Loucy (cell line): ENCODE measurements at regions not wholly inside any gene's neighbourhood (a gene's known extent, or its start where the extent isn't known, plus 50 kb on each side); places are given as distances from the start of the nearest gene placed in this dataset.

ENCODE experiments used
- H2AFZ ChIP-seq: fragments of 200-600 bp; sonication (generic); 2 replicates; pipeline ENCODE4 v1.6.0; 2016; ENCODE audit warnings: antibody characterized with exemption, mild to moderate bottlenecking, low read length, moderate library complexity
- H3F3A ChIP-seq: fragments of 200-600 bp; 2 replicates; pipeline ENCODE4 v1.6.0; 2016; ENCODE audit warnings: antibody characterized with exemption, low read depth, mild to moderate bottlenecking
- H3K27me3 ChIP-seq: fragments of 200-600 bp; sonication (generic); 2 replicates; pipeline ENCODE4 v1.6.1; 2014; ENCODE audit warnings: low read length, mild to moderate bottlenecking; ENCODE audit not compliant: insufficient read depth, poor library complexity, severe bottlenecking
- H3K36me3 ChIP-seq: fragments of 200-600 bp; sonication (generic); 2 replicates; pipeline ENCODE4 v1.6.1; 2016; ENCODE audit warnings: low read length; ENCODE audit not compliant: insufficient read depth
- H3K4me1 ChIP-seq: fragments of 200-600 bp; sonication (generic); 2 replicates; pipeline ENCODE4 v1.5.1; 2014; ENCODE audit warnings: low read length, mild to moderate bottlenecking; ENCODE audit not compliant: insufficient read depth, poor library complexity, severe bottlenecking
- H3K4me2 ChIP-seq: fragments of 200-600 bp; sonication (generic); 2 replicates; pipeline ENCODE4 v1.6.0; 2014; ENCODE audit warnings: antibody characterized with exemption, low read length, low read depth, mild to moderate bottlenecking; ENCODE audit not compliant: poor library complexity, severe bottlenecking
- H3K4me3 ChIP-seq: fragments of 200-600 bp; sonication (generic); 2 replicates; pipeline ENCODE4 v1.5.1; 2014; ENCODE audit warnings: low read length, mild to moderate bottlenecking, mixed read lengths; ENCODE audit not compliant: poor library complexity, severe bottlenecking
- H3K79me2 ChIP-seq: fragments of 200-600 bp; sonication (generic); 2 replicates; pipeline ENCODE4 v1.6.1; 2014; ENCODE audit warnings: low read length; ENCODE audit not compliant: insufficient read depth
- H3K9ac ChIP-seq: fragments of 200-600 bp; sonication (generic); 2 replicates; pipeline ENCODE4 v1.6.0; 2014; ENCODE audit warnings: mild to moderate bottlenecking, low read depth, low read length, moderate library complexity; ENCODE audit not compliant: poor library complexity, severe bottlenecking
- H3K9me2 ChIP-seq: fragments of 200-600 bp; sonication (generic); replicated peaks from 2 replicates; pipeline ENCODE4 v1.6.1; 2016; ENCODE audit warnings: low read depth, low read length, mixed read lengths
- H3K9me3 ChIP-seq: fragments of 200-600 bp; sonication (generic); 2 replicates; pipeline ENCODE4 v1.6.1; 2014; ENCODE audit warnings: mild to moderate bottlenecking, antibody characterized with exemption, low read length, low read depth; ENCODE audit not compliant: insufficient read depth
- H4K20me1 ChIP-seq: fragments of 200-600 bp; sonication (generic); 2 replicates; pipeline ENCODE4 v1.6.0; 2014; ENCODE audit warnings: antibody characterized with exemption, low read length, mild to moderate bottlenecking; ENCODE audit not compliant: insufficient read depth, poor library complexity, severe bottlenecking
- EZH2phosphoT487 ChIP-seq: fragments of 200-600 bp; IDR thresholded peaks from 2 replicates; pipeline ENCODE4 v1.6.1; 2018; ENCODE audit warnings: antibody characterized with exemption, mild to moderate bottlenecking, moderate library complexity, borderline replicate concordance
- TF ChIP-seq, protein P1 (sequence below): fragments of 200-600 bp; sonication (generic); conservative IDR thresholded peaks from 2 replicates; pipeline ENCODE4 v1.5.1; 2014; ENCODE audit warnings: mild to moderate bottlenecking, antibody characterized with exemption, low read length

DNA sequence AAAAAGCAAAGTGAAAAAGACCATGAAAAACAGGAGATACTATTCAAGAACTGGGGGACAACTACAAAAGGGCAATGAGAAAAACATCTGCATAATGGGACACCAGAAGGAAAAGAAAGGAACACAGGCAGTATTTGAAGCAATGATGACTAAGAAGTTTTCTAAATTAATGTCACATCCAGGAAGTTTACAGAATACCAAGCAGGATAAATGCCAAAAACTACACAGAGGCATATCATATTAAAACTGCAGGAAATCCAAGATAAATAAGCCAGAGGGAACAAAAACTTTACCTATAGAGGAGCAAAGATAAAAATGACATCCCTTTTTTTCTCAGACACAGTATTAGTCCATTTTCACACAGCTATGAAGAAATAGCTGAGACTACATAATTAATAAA lies 193.0 kb downstream of the ERMARD start:
- Histone ChIP-seq H3K27me3 (no peaks in the 10 kb centered on the region), H3K9me2 (no peaks in the 10 kb centered on the region), H3K36me3 (no peaks in the 10 kb centered on the region), H4K20me1 (no peaks in the 10 kb centered on the region), H3K4me1 (peaks cover 4% of the 10 kb centered on the region), H3K4me2 (no peak overlapping the region), H3K9ac (no peak overlapping the region), H3K4me3 (no peak overlapping the region), H3K79me2 (no peaks in the 10 kb centered on the region), H2AFZ (no peak overlapping the region), H3K9me3 (peaks cover 14% of the 10 kb centered on the region; the same call in 1 of the 2 replicates), H3F3A (no peaks in the 10 kb centered on the region)
- TF ChIP-seq, protein P1, sequence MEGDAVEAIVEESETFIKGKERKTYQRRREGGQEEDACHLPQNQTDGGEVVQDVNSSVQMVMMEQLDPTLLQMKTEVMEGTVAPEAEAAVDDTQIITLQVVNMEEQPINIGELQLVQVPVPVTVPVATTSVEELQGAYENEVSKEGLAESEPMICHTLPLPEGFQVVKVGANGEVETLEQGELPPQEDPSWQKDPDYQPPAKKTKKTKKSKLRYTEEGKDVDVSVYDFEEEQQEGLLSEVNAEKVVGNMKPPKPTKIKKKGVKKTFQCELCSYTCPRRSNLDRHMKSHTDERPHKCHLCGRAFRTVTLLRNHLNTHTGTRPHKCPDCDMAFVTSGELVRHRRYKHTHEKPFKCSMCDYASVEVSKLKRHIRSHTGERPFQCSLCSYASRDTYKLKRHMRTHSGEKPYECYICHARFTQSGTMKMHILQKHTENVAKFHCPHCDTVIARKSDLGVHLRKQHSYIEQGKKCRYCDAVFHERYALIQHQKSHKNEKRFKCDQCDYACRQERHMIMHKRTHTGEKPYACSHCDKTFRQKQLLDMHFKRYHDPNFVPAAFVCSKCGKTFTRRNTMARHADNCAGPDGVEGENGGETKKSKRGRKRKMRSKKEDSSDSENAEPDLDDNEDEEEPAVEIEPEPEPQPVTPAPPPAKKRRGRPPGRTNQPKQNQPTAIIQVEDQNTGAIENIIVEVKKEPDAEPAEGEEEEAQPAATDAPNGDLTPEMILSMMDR, result no peak
- no peak for TF ChIP-seq EZH2phosphoT487

DNA sequence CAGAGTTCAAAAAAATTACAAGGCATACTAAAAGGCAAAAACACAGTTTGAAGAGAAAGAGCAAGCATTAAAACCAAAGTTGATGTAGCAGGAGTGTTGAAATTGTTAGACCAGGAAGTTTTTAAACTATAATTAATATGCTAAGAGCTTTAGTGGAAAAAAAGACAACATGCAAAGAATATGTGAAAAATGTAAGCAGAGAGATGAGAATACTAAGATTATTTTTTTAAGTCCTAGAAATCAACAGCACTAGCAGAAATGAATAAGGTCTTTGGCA lies 192.6 kb downstream of the ERMARD start:
- Histone ChIP-seq H3K79me2 (no peaks in the 10 kb centered on the region), H3K9ac (no peak overlapping the region), H3K36me3 (no peaks in the 10 kb centered on the region), H2AFZ (no peak overlapping the region), H3K9me2 (no peaks in the 10 kb centered on the region), H4K20me1 (no peaks in the 10 kb centered on the region), H3K4me3 (no peak overlapping the region), H3F3A (no peaks in the 10 kb centered on the region), H3K9me3 (peaks cover 17% of the 10 kb centered on the region; the same call in 1 of the 2 replicates), H3K27me3 (no peaks in the 10 kb centered on the region), H3K4me1 (peaks cover 4% of the 10 kb centered on the region), H3K4me2 (no peak overlapping the region)
- no peak for TF ChIP-seq EZH2phosphoT487
- TF ChIP-seq, protein P1, result no peak

DNA sequence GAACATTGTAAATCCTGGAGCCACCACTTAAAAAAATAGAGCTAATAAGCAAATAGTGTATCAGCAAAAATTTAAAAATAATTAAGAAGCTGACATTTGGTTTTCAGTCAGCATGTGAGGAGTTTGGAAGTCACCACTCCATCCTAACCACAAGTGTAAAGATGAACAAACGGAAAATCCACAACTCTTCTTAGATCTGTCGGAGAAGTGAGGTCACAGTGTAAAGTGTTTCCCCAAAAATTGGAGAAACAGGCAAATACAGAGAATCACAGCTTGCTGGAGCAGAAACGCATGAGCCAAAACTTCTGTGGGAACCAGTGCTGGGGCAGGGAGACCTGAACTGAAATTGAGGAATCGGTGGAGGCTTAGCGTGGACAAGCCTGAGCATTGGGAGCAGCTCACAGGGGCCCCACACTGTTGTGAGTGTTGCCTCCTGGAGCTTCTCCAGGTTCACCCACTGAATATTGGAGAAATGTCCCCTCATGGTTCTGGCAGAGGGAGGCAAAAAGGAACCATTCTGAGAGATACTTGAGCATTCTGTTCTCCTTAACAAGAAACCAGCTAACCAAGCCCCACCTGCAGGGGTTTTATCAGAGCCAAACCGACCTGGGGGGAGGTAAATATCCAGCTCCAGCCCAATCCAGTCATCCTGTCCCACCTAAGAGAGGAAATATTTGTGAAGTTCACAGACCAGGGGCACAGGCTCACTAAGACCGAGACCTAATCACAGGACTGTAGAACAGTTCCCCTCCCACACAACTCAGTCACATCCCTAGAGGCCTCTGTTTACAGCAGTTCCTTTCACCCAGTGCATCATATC lies 192.0 kb downstream of the ERMARD start:
- H4K20me1 ChIP-seq, result no peaks in the 10 kb centered on the region
- H3K9ac ChIP-seq, result no peak overlapping the region
- peaks cover 22% of the 10 kb centered on the region; the same call in 1 of the 2 replicates for H3K9me3 ChIP-seq
- H3K36me3 ChIP-seq, result no peaks in the 10 kb centered on the region
- no peak overlapping the region for H3K4me2 ChIP-seq
- H2AFZ ChIP-seq, result no peak overlapping the region
- H3K79me2 ChIP-seq, result no peaks in the 10 kb centered on the region
- H3K4me1 ChIP-seq, result peaks cover 4% of the 10 kb centered on the region
- H3F3A ChIP-seq, result no peaks in the 10 kb centered on the region
- TF ChIP-seq EZH2phosphoT487, result no peak
- TF ChIP-seq, protein P1, result no peak
- H3K9me2 ChIP-seq, result no peaks in the 10 kb centered on the region
- no peaks in the 10 kb centered on the region for H3K27me3 ChIP-seq
- H3K4me3 ChIP-seq, result no peak overlapping the region
